GM11168 (cell line): ENCODE measurements at regions not wholly inside any gene's neighbourhood (a gene's known extent, or its start where the extent isn't known, plus 50 kb on each side); places are given as distances from the start of the nearest gene placed in this dataset.

Experiments used
- in situ Hi-C: fragments of 300-500 bp; cut with MboI; formaldehyde crosslinking; loops from one replicate; pipeline ENCODE4 v1.12.0; 2022; ENCODE audit warnings: low sequenced_read_pairs; ENCODE audit not compliant: unreplicated experiment

DNA sequence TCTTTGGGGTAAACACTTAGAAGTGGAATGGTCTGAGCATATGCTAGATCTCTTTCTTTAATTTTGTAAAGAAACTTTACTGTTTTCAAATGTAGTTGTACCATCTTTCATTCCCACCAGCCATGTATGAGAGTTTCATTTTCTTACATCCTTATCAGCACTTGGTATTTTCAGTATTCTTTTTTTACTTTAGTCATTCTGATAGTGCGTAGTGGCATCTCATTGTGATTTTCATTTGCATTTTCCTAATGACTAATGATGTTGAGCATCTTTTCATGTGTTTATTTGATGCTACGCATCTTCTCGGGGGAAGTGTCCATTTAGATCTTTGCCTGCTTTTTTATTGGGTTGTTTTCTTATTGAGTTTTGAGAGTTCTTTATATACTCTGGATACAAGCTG is 71.3 kb upstream of the PRPS1 start:
- in situ Hi-C loops: no loop called here

DNA sequence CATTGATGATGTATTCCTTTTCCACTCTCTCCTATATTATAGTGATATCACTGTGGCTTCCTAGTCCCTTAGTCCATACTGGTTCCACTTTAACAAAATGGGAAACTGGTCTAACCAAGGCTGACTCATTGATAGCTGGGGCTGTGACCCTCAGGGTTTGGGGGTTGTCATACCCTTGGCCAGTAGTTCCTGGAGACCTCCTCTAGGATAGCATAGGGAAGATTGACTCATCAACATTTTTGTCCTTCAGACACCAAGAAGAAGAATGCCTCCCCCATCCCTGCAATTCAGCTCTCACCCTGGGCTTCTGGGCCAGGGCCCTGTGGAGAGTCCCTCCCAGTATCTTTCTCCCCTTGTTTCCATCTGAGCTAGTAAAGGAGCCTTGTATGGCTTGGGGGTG is 68.8 kb upstream of the PRPS1 start:
- in situ Hi-C loops: no loop called here

DNA sequence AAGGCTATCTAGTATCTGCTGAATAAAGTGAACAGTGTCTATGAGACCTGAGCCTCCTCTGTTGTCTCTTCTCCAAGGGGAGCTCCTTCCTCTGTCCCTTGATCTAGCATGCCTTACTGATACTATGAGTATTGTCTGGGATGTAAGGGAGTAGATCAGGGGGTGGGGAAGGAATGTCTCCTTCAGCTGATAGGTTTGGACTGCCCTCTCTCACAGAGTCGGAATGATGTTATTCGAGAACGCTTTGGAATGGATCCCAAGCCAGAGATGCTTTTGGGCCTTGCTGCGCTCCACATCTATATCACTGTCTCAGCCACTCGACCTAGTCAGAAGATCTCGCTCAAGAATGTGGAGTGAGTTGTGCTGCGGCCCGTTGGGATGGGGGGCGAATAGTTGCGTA is 68.3 kb upstream of the PRPS1 start:
- in situ Hi-C loops: no loop called here

DNA sequence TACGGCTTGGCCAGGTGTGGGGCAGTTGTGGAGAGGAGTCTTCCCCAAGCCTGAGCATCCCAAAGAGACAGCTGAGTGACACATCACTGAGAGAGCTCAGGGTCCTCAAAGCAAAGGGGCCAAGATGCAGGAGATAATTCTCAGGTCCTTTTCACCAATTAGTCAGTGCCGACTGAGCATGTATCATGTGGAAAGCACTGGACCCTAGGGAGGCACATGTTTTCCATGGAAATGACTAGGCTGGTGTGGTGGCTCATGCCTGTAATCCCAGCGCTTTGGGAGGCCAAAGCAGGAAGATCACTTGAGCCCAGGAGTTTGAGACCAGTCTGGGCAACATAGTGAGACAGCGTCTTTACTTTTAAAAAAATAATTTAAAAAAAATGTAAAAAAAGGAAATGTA is 67.3 kb upstream of the PRPS1 start:
- in situ Hi-C loops: no loop called here

DNA sequence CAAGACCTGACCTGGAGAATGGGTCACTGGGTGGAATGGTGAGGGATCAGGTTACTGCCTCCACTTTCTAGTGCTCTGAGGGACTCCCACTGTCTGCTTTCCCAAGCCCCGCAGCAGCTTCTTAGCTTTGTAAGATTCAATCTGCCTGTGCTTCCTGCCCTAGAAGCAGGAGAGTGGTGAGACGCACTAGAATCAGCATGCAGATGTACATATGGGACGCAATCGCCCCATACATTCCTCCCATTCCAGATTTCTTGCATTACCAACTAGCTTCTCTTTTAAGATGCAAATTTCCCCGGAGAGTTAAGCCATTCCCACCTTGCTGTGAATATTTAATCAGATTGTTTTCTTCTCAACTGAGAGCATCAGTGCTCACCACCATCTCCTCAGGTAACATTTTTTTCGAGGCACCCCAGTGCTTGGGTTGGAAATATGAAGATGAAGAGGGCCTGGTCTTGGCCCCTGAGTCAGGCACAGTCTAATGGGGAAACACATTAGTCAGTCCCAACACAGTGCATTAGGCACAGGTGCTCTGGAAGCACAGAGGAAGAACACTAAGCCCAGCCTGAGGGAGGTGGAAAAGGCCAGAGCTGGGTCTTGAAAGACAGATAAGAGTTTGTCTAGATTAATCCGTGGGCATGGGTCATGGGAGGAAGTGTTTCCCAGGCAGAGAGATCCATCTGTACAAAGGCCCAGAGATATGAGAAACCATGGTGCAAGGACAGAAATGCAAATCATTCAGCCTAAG is 66.7 kb upstream of the PRPS1 start:
- in situ Hi-C loops: no loop called here

DNA sequence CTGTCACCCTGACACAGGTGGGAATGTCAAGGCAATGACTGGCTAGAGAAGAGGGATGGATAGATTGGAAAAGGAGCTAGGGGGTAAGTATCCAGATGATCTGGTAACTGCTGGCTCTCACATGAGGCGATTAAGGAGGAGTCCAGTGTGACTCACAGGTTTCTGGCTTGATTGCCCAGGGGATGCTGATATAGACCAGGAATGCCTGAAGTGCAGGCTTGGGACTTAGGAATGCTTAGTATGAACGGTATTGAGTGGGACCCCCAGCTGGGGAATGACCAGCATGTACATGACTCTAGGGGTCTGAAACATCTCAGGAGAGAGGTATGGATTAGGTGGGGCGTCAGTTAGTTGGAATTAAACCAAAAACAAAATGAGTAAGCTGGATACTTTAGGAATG is 65.8 kb upstream of the PRPS1 start:
- in situ Hi-C loops: no loop called here

DNA sequence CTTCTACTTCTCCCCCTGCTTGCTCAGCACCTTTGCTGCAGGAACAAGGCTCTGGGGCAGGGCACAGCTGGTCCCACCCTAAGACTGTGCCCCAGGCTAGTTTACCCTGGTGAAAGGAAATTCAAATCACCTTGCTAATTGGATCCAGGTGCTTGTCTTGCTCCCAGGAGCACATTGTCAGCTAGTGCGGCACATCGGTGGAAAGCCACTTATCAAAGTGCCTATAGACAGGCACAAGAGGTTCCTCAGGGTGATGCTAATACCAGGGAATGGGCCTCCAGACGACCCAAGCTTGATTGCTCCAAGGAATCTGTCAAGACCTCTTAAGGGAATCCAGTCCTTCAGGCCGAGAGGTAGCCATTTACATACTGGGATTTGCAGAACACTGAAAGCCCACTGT is 64.5 kb upstream of the PRPS1 start:
- in situ Hi-C loops: no loop called here

DNA sequence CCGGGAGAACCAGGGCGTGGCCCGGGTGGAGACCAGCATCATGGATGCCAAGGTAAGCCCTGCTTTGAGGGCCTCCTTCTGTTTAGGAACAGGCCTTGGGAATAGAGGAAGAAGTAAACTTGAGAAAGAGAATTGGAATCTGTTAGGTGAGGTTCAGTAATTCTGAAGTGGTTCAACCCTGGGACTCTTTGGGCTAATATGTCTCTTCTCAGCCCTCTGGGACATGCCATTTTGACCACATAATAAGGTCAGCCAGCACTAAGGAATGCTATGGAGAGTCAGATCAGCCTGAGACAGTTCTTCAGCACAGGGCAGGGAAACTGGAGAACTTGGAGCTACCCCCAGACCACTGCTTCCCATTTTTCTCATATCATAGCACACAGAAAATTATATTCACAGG is 63.3 kb upstream of the PRPS1 start:
- in situ Hi-C loops: no loop called here

DNA sequence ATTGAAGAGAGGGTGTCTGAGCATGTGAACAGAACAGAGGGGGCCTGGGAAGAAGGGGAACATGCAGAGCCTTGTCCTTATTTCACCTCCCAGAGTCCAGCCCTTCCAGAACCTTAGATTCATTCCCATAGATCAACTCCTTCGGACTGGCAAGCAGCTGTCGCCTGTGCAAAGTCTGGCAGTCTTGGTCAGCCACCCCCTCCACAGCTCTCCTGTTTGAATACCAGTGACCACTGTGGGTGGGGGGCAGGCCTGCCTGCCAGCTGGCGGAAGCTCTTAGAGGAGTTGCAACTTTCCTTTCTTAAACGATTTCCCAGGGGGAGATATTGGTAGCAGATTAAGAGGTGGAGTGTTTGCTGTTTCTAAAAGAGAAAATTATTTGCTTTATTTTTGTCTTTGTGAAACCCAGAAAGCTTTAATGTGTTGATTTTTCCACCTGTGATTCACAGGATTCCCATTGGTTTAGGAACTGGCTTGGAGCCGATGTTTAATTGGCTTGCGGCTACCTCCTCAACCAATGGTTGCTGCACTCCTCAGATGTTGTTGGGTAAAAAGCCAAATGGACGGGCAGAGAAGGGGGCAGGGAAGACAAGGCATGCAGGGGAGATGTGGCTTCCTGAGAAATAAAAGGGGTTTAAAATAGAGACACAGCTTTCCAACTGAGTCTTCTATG is 62.2 kb upstream of the PRPS1 start:
- in situ Hi-C loops: no loop called here

DNA sequence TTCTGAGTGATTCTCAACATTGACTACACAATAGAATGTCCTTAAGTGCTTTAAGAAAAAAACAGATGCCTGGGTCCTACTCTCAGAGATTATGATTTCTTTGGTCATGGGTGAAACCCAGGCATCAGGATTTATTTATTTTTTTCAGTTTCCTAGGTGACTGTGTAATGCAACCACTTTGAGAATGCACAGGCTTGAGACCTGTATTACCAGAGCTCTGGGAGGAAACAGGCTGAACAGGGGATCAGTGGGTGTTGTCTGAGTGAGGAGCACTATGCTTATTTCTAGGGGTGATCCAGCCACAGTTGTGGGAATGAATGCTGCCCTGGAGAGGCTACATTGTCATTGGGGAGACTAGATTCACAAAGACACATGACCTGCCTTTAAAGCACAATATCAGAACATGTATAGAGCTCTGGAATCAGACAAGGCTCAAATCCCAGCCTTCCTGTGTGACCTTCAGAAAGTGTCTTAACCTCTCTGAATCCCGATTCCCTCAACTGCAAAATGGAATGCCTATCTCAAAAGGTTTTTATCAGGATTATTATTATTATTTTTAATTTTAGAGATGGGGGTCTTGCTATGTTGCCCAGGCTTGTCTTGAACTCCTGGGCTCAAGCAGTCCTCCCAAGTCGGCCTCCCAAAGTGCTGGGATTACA is 61.6 kb upstream of the PRPS1 start:
- in situ Hi-C loops: no loop called here

DNA sequence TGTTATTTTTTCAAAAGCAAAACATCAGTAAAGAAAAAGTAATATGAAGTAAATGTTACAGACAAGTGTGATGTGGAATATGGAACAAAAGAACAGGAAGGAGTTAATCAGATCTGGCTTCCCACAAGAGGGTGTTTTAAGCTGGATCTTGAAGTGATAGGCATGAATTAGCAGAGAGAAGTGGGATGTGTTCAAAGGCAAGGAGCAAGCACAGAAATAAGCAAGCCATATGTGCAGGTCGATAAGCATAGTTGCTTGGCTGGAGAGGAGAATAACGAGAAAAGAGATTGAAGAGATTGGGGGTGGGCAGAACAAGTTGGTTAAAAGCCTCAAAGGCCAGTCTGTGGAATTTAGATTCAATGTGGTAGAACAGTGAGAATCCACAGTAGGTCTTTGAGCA is 60.9 kb upstream of the PRPS1 start:
- in situ Hi-C loops: no loop called here

DNA sequence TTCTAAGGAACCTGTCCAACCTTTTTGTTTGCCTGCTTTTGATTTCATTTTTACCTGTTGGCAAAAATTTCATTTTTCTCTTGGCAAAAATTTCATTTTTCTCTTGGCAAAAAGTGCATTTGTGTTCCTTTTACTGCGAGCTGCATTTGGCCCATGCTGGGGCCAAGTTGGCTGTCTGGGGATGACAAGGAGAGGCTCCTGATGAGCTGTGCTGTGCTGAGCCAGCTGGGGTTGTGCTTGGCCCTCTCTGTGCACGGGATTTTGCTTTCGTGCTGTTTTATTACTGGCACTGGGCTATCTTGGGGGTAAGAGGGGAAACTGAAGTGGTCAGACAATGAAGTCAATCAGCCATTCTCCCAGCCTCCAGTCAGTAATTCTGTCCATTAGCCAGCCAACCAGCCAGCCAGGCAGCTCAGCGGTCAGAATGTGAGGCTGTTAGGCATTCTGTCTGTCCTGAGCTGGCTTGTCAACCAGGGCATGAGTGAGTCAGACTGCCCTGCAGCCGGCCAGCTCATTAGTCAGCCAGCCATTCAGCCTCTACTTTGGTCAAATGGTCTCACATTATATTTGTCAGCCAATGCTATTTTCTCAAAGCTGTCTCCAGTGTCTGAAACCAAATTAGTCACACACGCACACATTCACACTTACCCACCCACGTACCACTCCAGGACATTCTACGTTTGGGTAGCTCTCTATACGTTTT is 56.9 kb upstream of the PRPS1 start:
- in situ Hi-C loops: no loop called here

DNA sequence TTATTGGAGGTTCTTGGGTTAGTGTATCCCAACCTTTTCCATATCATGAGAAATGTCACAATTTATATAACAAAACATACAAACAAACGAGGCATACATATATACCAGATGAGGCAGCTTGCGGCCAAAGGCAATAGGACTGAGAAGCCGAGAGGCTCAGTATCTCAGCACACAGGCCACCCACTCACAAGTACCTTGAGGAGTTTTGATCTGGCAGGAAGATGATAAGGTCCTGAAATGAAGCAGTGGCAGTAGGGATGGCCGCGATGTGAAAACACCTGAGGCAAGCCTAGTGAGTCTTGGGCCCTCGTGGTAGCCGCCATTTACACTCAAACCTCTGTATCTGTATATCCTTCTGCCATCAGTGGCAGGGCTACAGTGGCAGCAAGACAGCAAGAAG is 55.3 kb upstream of the PRPS1 start:
- in situ Hi-C loops: no loop called here

DNA sequence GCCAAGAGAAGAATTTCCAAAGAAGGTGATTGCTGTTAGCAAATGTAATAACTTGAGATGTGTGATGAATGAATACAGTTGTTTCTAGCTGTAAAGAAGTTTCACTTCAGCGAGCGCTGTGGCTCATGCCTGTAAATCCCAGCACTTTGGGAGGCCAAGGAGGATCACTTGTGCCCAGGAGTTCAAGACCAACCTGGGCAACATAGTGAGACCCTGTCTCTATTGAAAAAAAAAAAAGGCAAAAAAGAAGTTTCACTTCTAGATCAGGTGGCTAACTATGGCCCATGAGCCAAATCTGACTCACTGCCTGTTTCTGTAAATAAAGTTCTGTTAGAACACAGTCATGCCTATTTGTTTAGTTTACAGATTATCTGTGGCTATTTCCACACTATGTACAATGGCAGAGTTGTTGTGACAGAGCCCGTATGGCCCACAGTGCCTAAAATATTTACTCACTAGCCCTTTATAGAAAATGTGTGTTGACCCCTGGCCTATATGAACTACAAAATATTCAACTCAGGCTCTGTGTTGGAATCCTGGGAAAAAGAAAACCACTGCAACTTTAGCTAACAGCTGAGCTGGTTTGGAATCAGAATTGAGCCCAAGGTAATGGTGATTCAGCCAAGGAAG is 54.1 kb upstream of the PRPS1 start:
- in situ Hi-C loops: no loop called here

DNA sequence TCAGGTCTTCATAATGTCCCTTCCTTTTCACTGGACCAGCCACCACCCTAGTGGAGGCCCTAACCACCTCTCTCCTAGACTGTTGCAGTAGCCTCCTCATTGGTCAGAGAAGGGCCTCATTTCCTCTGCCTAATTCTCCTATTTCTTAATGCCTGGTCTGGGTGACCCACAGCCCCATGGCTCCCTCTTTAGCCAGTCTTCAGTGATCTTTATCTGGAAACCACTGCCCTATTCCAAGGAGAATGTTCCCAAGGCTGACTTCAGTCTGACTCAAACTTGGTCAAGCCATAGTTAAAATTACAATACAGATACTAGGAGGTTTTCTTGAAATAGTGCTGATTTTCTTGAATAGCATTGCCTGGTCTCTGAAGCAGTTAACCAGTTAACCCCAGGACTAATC is 53.6 kb upstream of the PRPS1 start:
- in situ Hi-C loops: no loop called here

DNA sequence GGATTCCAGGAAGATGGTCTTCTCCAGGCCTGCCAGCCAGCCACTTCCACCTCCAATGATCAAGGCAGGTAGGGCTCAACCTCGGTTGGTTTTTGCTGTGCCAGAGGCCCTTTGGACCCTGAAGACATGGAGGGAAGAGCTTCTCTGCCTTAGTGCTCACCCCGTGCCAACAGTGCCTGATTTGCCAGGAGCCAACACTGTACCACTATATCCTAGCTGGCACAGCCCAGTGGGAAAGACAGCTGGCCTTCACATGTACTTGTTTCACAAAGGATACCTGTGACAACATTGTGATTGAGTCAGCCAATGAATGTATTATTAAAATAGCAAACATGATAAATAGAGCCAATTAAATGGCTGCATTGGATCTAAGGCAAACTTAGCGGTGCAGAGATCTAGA is 51.9 kb upstream of the PRPS1 start:
- in situ Hi-C loops: no loop called here

DNA sequence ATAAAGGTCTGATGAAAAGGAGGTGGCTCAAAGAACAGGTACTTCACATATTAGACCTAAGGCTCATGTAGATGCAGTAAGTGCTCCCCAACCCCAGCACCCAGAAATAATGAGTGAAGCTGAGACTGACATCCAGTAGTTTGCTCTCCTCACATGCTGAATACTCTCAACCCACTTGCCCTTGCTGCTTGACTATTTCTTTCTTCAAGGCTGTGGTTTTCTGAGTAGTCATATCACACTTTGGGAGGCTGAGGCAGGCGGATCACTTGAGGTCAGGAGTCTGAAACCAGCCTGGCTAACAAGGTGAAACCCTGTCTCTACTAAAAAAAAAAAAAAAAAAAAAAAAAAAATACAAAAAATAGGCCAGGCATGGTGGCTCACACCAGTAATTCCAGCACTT is 51.5 kb upstream of the PRPS1 start:
- in situ Hi-C loops: no loop called here

DNA sequence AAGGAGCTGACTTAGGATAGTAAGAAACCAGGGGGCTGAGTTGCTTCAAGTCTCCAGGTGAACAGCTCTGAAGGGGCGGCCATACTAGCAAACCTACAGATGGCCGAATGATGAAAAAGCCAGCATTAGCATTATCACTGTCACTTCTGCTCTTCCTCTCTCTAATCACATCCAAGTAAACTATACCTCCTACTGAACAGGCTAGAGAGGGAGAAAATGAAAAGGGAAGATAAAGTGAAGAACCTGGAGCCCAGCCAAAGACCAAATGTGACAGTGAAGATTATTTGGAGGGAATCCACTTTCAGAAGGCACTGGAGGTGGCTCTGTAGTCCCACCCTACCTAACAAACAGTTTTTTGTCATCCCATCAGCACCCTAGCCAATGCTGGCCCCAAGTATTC is 50.4 kb upstream of the PRPS1 start:
- in situ Hi-C loops: no loop called here
